ENCODE measurements at regions not wholly inside any gene's neighbourhood (a gene's known extent, or its start where the extent isn't known, plus 50 kb on each side); places are given as distances from the start of the nearest gene placed in this dataset.

- no peaks in the 10 kb centered on the region for H3K9me2 ChIP-seq (ENCODE audit: insufficient read depth, low read length)
- intact Hi-C loops (cut with micrococcal nuclease; ENCODE audit: unreplicated experiment): loop anchor here (5.0 kb wide), 1 partner anchor 80 kb away; no protein-coding TSS in a partner anchor
- H4K20me1 ChIP-seq (ENCODE audit: insufficient read depth, low read length): no peaks in the 10 kb centered on the region
- H3K27ac ChIP-seq (ENCODE audit: low read depth, low read length, poor library complexity, severe bottlenecking): no peak overlapping the region
- H3K4me1 ChIP-seq (ENCODE audit: insufficient read depth, low read length, poor library complexity, severe bottlenecking): no peaks in the 10 kb centered on the region
- no peak for TF ChIP-seq EZH2phosphoT487 (IDR thresholded peaks at IDR 0.05; ENCODE audit: borderline replicate concordance, low read depth, low read length)
- TF ChIP-seq CTCF (conservative IDR thresholded peaks at IDR 0.05; ENCODE audit: low read length): no peak
- POLR2A ChIA-PET: interaction anchor here (0.7 to 1.8 kb wide), 9 partner anchors 10 to 109 kb away, joined by 3 to 6 read pairs (median 3); no protein-coding TSS in a partner anchor
- H3K9me3 ChIP-seq (ENCODE audit: low read length): no peaks in the 10 kb centered on the region
- H2AFZ ChIP-seq (ENCODE audit: low read length): no peak overlapping the region
- no TSS peak for BruUV-seq (replicated peaks)
- no peak overlapping the region for H3K4me3 ChIP-seq (ENCODE audit: low read depth, low read length, poor library complexity, severe bottlenecking)
- DNase-seq (ENCODE audit: low spot score): no peak
- CTCF ChIA-PET (ENCODE audit: unreplicated experiment): no interaction called here
- H3K36me3 ChIP-seq (ENCODE audit: insufficient read depth, low read length): no peaks in the 10 kb centered on the region
- no peak overlapping the region for H3K4me2 ChIP-seq (ENCODE audit: low read length)
- no peaks in the 10 kb centered on the region for H3K79me2 ChIP-seq (ENCODE audit: insufficient read depth, low read depth, low read length)
These were observed 156.3 kb upstream of the PDE3A start for GRCh38 chr12:20211981-20212421.

GRCh38 chr12:20212658-20213555, 155.4 kb upstream of the PDE3A start:
- Histone ChIP-seq H3K79me2 (ENCODE audit: insufficient read depth, low read depth, low read length) (no peaks in the 10 kb centered on the region), H3K36me3 (ENCODE audit: insufficient read depth, low read length) (no peaks in the 10 kb centered on the region), H3K27ac (ENCODE audit: low read depth, low read length, poor library complexity, severe bottlenecking) (no peak overlapping the region), H4K20me1 (ENCODE audit: insufficient read depth, low read length) (no peaks in the 10 kb centered on the region), H3K4me1 (ENCODE audit: insufficient read depth, low read length, poor library complexity, severe bottlenecking) (no peaks in the 10 kb centered on the region), H2AFZ (ENCODE audit: low read length) (no peak overlapping the region), H3K9me2 (ENCODE audit: insufficient read depth, low read length) (no peaks in the 10 kb centered on the region), H3K4me2 (ENCODE audit: low read length) (no peak overlapping the region), H3K4me3 (ENCODE audit: low read depth, low read length, poor library complexity, severe bottlenecking) (no peak overlapping the region), H3K9me3 (ENCODE audit: low read length) (no peaks in the 10 kb centered on the region)
- POLR2A ChIA-PET: interaction anchor here (0.6 to 0.9 kb wide), 2 partner anchors 15 to 43 kb away, joined by 3 read pairs; no protein-coding TSS in a partner anchor
- DNase-seq (ENCODE audit: low spot score): no peak
- CTCF ChIA-PET (ENCODE audit: unreplicated experiment): no interaction called here
- no peak for TF ChIP-seq EZH2phosphoT487 (IDR thresholded peaks at IDR 0.05; ENCODE audit: borderline replicate concordance, low read depth, low read length)
- no peak for TF ChIP-seq CTCF (conservative IDR thresholded peaks at IDR 0.05; ENCODE audit: low read length)
- intact Hi-C loops (cut with micrococcal nuclease; ENCODE audit: unreplicated experiment): loop anchor here (5.0 kb wide), 1 partner anchor 81 kb away; no protein-coding TSS in a partner anchor
- no TSS peak for BruUV-seq (replicated peaks)
